Neural cell (in vitro differentiated cells): ENCODE measurements at regions not wholly inside any gene's neighbourhood (a gene's known extent, or its start where the extent isn't known, plus 50 kb on each side); places are given as distances from the start of the nearest gene placed in this dataset.
"Not testable (repeated sequence)": the region's sequence is repeated elsewhere in the genome, so short reads cannot be mapped to it uniquely, and the experiment has no call there.

ENCODE experiments used
- H2AFZ ChIP-seq: fragments of 200-600, 300-800 bp; sonication (generic), shearing (Covaris generic); 2 replicates; pipeline ENCODE4 v1.6.0; 2014; ENCODE audit warnings: low read depth, mild to moderate bottlenecking, antibody characterized with exemption, low read length, moderate library complexity
- H3F3A ChIP-seq: fragments of 200-600 bp; shearing (Covaris generic); 2 replicates; pipeline ENCODE4 v1.6.1; 2016; ENCODE audit warnings: mild to moderate bottlenecking, moderate library complexity, mixed read lengths, antibody characterized with exemption, low read length; ENCODE audit not compliant: insufficient read depth, poor library complexity, severe bottlenecking
- H3K27ac ChIP-seq: fragments of 200-600, 300-800 bp; sonication (generic), shearing (Covaris generic); 2 replicates; pipeline ENCODE4 v1.5.1; 2014; ENCODE audit warnings: mild to moderate bottlenecking, low read length, moderate library complexity
- H3K27me3 ChIP-seq: fragments of 300-800, 200-600 bp; sonication (generic), shearing (Covaris generic); 2 replicates; pipeline ENCODE4 v1.6.0; 2014; ENCODE audit warnings: mild to moderate bottlenecking, low read depth, low read length, moderate library complexity; ENCODE audit not compliant: insufficient read depth
- H3K36me3 ChIP-seq: fragments of 300-800, 200-600 bp; sonication (generic), shearing (Covaris generic); 2 replicates; pipeline ENCODE4 v1.5.1; 2014; ENCODE audit warnings: mild to moderate bottlenecking, antibody characterized with exemption, low read length, moderate library complexity; ENCODE audit not compliant: insufficient read depth
- H3K4me2 ChIP-seq: fragments of 300-800, 200-600 bp; sonication (generic), shearing (Covaris generic); 2 replicates; pipeline ENCODE4 v1.6.0; 2014; ENCODE audit warnings: mild to moderate bottlenecking, low read length
- H3K4me3 ChIP-seq: fragments of 300-800, 200-600 bp; sonication (generic), shearing (Covaris generic); 2 replicates; pipeline ENCODE4 v1.5.1; 2014; ENCODE audit warnings: mild to moderate bottlenecking, low read length, moderate library complexity
- H3K79me2 ChIP-seq: fragments of 200-600 bp; shearing (Covaris generic); replicated peaks from 2 replicates; pipeline ENCODE4 v1.6.0; 2014; ENCODE audit warnings: mild to moderate bottlenecking, low read length, moderate library complexity; ENCODE audit not compliant: insufficient read depth
- H3K9ac ChIP-seq: fragments of 300-800, 200-600 bp; sonication (generic), shearing (Covaris generic); 2 replicates; pipeline ENCODE4 v1.6.1; 2016; ENCODE audit warnings: mild to moderate bottlenecking, low read length, mixed read lengths
- H3K9me2 ChIP-seq: fragments of 200-600 bp; shearing (Covaris generic); 2 replicates; pipeline ENCODE4 v1.6.1; 2016; ENCODE audit warnings: mild to moderate bottlenecking, low read length, mixed read lengths; ENCODE audit not compliant: insufficient read depth
- H3K9me3 ChIP-seq: fragments of 200-600, 300-800 bp; sonication (generic), shearing (Covaris generic); 2 replicates; pipeline ENCODE4 v1.6.1; 2016; ENCODE audit warnings: mild to moderate bottlenecking, mixed run types, low read length, moderate library complexity, mixed read lengths
- H4K20me1 ChIP-seq: fragments of 200-600 bp; shearing (Covaris generic); 2 replicates; pipeline ENCODE4 v1.6.1; 2016; ENCODE audit warnings: mild to moderate bottlenecking, mixed run types; ENCODE audit not compliant: insufficient read depth
- CTCF ChIP-seq: fragments of 450-650 bp; IDR thresholded peaks from 2 replicates; pipeline ENCODE4 v1.5.1; 2014; ENCODE audit warnings: antibody characterized with exemption, mild to moderate bottlenecking, moderate library complexity; ENCODE audit not compliant: poor library complexity, severe bottlenecking
- EP300 ChIP-seq: fragments of 450-650 bp; conservative IDR thresholded peaks from 2 replicates; pipeline ENCODE4 v1.6.1; 2014; ENCODE audit warnings: antibody characterized with exemption, mild to moderate bottlenecking, moderate library complexity; ENCODE audit not compliant: poor library complexity, severe bottlenecking
- EZH2 ChIP-seq: fragments of 200-600, 300-800 bp; shearing (Covaris generic), sonication (generic); IDR thresholded peaks from 2 replicates; pipeline ENCODE4 v1.6.1; 2014; ENCODE audit warnings: antibody characterized with exemption, low read length, borderline replicate concordance, mild to moderate bottlenecking; ENCODE audit not compliant: insufficient read depth, poor library complexity, severe bottlenecking
- RAD21 ChIP-seq: fragments of 450-650 bp; conservative IDR thresholded peaks from 2 replicates; pipeline ENCODE4 v1.6.1; 2014; ENCODE audit warnings: antibody characterized with exemption, mild to moderate bottlenecking, moderate library complexity
- REST ChIP-seq: IDR thresholded peaks from 2 replicates; pipeline ENCODE4 v1.6.1; 2012; ENCODE audit warnings: borderline replicate concordance
- SMC3 ChIP-seq: fragments of 450-650 bp; conservative IDR thresholded peaks from 2 replicates; pipeline ENCODE4 v1.6.1; 2014; ENCODE audit warnings: antibody characterized with exemption, mild to moderate bottlenecking, moderate library complexity; ENCODE audit not compliant: poor library complexity

GRCh38 chr10:45106236-45106856 is 105.6 kb downstream of the ZNF22 start:
- Histone ChIP-seq H3K36me3 (no peaks in the 10 kb centered on the region), H2AFZ (no peak overlapping the region), H3K4me2 (no peak overlapping the region), H4K20me1 (no peaks in the 10 kb centered on the region), H3K4me3 (no peak overlapping the region), H3K27me3 (no peaks in the 10 kb centered on the region), H3K79me2 (no peaks in the 10 kb centered on the region), H3K9me2 (no peaks in the 10 kb centered on the region), H3K9ac (no peak overlapping the region), H3K9me3 (no peaks in the 10 kb centered on the region), H3F3A (no peaks in the 10 kb centered on the region), H3K27ac (no peak overlapping the region)
- TF ChIP-seq REST (no peak), RAD21 (no peak), SMC3 (no peak), CTCF (no peak), EZH2 (no peak), EP300 (no peak)

GRCh38 chr10:45111509-45111908 is 110.8 kb downstream of the ZNF22 start:
- Histone ChIP-seq H3K27ac (no peak overlapping the region), H4K20me1 (no peaks in the 10 kb centered on the region), H3K36me3 (no peaks in the 10 kb centered on the region), H3K9ac (no peak overlapping the region), H3F3A (no peaks in the 10 kb centered on the region), H3K27me3 (no peaks in the 10 kb centered on the region), H3K9me2 (no peaks in the 10 kb centered on the region), H3K79me2 (no peaks in the 10 kb centered on the region), H2AFZ (no peak overlapping the region), H3K4me3 (no peak overlapping the region), H3K4me2 (no peak overlapping the region), H3K9me3 (no peaks in the 10 kb centered on the region)
- TF ChIP-seq EP300 (no peak), SMC3 (no peak), CTCF (no peak)

- H3K4me2 ChIP-seq, H3K27me3 ChIP-seq, H3K9ac ChIP-seq, H3K9me2 ChIP-seq, H3K36me3 ChIP-seq, H3K4me3 ChIP-seq, H4K20me1 ChIP-seq, H3K9me3 ChIP-seq, H3F3A ChIP-seq, H3K27ac ChIP-seq, H2AFZ ChIP-seq, H3K79me2 ChIP-seq: not testable (repeated sequence)
Observed at GRCh38 chr10:45117940-45118339, 117.2 kb downstream of the ZNF22 start.
